Heart left ventricle (tissue), 16 donors: ENCODE measurements at regions not wholly inside any gene's neighbourhood (a gene's known extent, or its start where the extent isn't known, plus 50 kb on each side); places are given as distances from the start of the nearest gene placed in this dataset.
"Not testable (repeated sequence)": the region's sequence is repeated elsewhere in the genome, so short reads cannot be mapped to it uniquely, and the experiment has no call there.

ENCODE experiments used
- ATAC-seq, 4 donors: fragments of 200-7000 bp; cut with Tn5 transposase; one replicate each; pipeline ENCODE4 v1.9.1; 2020 to 2022; ENCODE audit warnings: moderate library complexity in 4 of 4, mild to moderate bottlenecking in 3 of 4, moderate number of reproducible peaks in 1 of 4
- DNase-seq, 5 donors: peaks; one replicate each; pipeline ENCODE4 v3.0.0-alpha.2; 2020
- H3K27ac ChIP-seq, 12 donors: fragments of 200-600 bp; sonication (generic) in 4 of 12; one replicate each; pipeline versions ENCODE4 v1.5.0 to v1.8.0; 2016 to 2022; ENCODE audit warnings: mild to moderate bottlenecking in 2 of 12
- H3K27me3 ChIP-seq, 9 donors: fragments of 200-600 bp; sonication (generic) in 2 of 9; one replicate each; pipeline versions ENCODE4 v1.5.1 to v1.8.0; 2016 to 2022; ENCODE audit warnings: mild to moderate bottlenecking in 3 of 9
- H3K36me3 ChIP-seq, 9 donors: fragments of 200-600 bp; sonication (generic) in 2 of 9; one replicate each; pipeline versions ENCODE4 v1.5.0 to v1.8.0; 2018 to 2022; ENCODE audit warnings: mild to moderate bottlenecking in 2 of 9
- H3K4me1 ChIP-seq, 12 donors: fragments of 200-600 bp; sonication (generic) in 4 of 12; one replicate each; pipeline versions ENCODE4 v1.5.0 to v1.8.0; 2016 to 2022; ENCODE audit warnings: mild to moderate bottlenecking in 3 of 12
- H3K4me3 ChIP-seq, 12 donors: fragments of 200-600 bp; sonication (generic) in 4 of 12; one replicate each; pipeline versions ENCODE4 v1.5.0 to v1.8.0; 2017 to 2022; ENCODE audit warnings: mild to moderate bottlenecking in 9 of 12, moderate library complexity in 4 of 12
- H3K9me3 ChIP-seq, 12 donors: fragments of 200-600 bp; sonication (generic) in 4 of 12; one replicate each; pipeline versions ENCODE4 v1.5.0 to v1.8.0; 2016 to 2022; ENCODE audit warnings: mild to moderate bottlenecking in 1 of 12
- POLR2A ChIP-seq, 2 donors: fragments of 450-650 bp; IDR thresholded peaks; one replicate each; pipeline ENCODE4 v1.6.1; 2017; ENCODE audit warnings: antibody characterized with exemption in 2 of 2, mild to moderate bottlenecking in 2 of 2, moderate library complexity in 2 of 2
- WGBS, 4 donors: extraction: QIAGEN DNeasy Blood & Tissue Kit in 2 of 4; methylation state at CpG; one replicate each; pipeline versions ENCODE4 v1.1.5 to v1.1.7; 2013 to 2018; 5-methylcytosine and 5-hydroxymethylcytosine counted together
- intact Hi-C, 10 donors: fragments of 100-400 bp; cut with DNase I; formaldehyde crosslinking; loops; one replicate each; pipeline versions ENCODE4 v1.11.1 to v1.14.2; 2022
- TF ChIP-seq, protein P1 (sequence below), 12 donors: fragments of 200-600 bp; sonication (generic) in 4 of 12; IDR thresholded peaks; one replicate each; pipeline versions ENCODE4 v1.5.0 to v1.8.0; 2018 to 2022; ENCODE audit warnings: antibody characterized with exemption in 12 of 12, mild to moderate bottlenecking in 5 of 12
- donor health status: ischemic (EF 13 %, LVEDD 7.1; RV severe dilation, severe dysfunction).
- donor health status: healthy with polysubstance abuse.
- donor health status: DM: no; HTN: yes; CAD: no.
- donor health status: DM: no; HTN: no; CAD: no.
- donor health status: ischemic (EF 25% LVEDD 6.9; RV normal size, moderate dysfunction).
- donor health status: ischemic (EF 25% LVEDD 5.7; RV mildly dilated, moderate dysfunction).
- donor health status: healthy.
- donor health status: DM: yes; HTN: yes; CAD: no.
- donor health status: ischemic (EF 35%, LVEDD 5.7; RV mildly dilated, moderate dysfunction).
- donor health status: nonischemic (EF 11% LVEDD 7.7; RV severe dilation, severe dysfunction).
- donor health status: DM: yes; HTN: yes; CAD: no.
- donor health status: PGD.
- donor health status: ischemic (EF 29% LVEDD 5.4; RV normal size, mild dysfunction).
- donor health status: nonischemic (EF 23%, LVEDD 6.1; RV moderate dilation, normal function).

DNA sequence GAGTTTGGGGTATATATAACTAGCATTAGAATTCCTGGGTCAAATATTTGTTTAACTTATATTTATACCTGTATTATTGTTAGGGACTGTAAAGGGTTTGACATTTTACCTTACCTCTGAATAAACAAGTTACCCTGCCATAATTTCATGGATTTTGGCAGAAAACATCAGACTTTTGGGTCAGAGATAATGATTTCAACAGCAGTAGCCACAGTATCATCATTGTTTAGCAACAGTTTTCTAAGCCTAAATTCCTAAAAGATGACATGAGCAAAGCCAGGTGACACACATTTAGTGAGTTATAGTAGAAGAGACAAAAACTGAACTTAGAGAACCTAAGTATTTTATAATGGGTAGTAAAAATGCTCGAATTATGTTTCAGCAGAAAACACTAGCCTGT, 954.4 kb downstream of the TRHDE start:
- Histone ChIP-seq H3K27me3 (no peaks in the 10 kb centered on the region), H3K4me1 (no peaks in the 10 kb centered on the region), H3K27ac (no peak overlapping the region), H3K9me3 (peaks cover 0 to 8% (median 0%) of the 10 kb centered on the region in 12 donors), H3K4me3 (no peak overlapping the region), H3K36me3 (no peaks in the 10 kb centered on the region)
- 46 to 76% (median 70%) methylated on average over 1 of the region's 1 CpG for WGBS, 4 donors
- DNase-seq (no peak), ATAC-seq (no peak)
- intact Hi-C loops = no loop called here
- TF ChIP-seq, protein P1, sequence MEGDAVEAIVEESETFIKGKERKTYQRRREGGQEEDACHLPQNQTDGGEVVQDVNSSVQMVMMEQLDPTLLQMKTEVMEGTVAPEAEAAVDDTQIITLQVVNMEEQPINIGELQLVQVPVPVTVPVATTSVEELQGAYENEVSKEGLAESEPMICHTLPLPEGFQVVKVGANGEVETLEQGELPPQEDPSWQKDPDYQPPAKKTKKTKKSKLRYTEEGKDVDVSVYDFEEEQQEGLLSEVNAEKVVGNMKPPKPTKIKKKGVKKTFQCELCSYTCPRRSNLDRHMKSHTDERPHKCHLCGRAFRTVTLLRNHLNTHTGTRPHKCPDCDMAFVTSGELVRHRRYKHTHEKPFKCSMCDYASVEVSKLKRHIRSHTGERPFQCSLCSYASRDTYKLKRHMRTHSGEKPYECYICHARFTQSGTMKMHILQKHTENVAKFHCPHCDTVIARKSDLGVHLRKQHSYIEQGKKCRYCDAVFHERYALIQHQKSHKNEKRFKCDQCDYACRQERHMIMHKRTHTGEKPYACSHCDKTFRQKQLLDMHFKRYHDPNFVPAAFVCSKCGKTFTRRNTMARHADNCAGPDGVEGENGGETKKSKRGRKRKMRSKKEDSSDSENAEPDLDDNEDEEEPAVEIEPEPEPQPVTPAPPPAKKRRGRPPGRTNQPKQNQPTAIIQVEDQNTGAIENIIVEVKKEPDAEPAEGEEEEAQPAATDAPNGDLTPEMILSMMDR (IDR thresholded peaks at IDR 0.05) = no peak
- TF ChIP-seq POLR2A (IDR thresholded peaks at IDR 0.05) = no peak

DNA sequence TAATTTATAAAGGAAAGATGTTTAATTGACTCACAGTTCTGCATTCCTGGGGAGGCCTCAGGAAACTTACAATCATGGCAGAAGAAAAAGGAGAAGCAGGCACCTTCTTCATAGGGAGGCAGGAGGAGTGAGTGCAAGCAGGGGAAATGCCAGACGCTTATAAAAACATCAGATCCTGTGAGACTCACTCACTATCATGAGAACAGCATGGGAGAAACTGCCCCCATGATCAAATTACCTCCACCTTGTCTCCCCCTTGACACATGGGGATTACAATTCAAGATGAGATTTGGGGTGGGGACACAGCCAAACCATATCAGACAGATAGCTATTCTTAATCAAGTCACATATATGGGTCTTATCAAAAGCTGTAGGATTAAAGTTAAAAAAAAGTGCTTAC, 956.7 kb downstream of the TRHDE start:
- ATAC-seq, H3K27ac ChIP-seq, H3K27me3 ChIP-seq, H3K4me1 ChIP-seq, H3K4me3 ChIP-seq, DNase-seq, intact Hi-C loops, H3K36me3 ChIP-seq: not testable (repeated sequence)
- 4 to 27% (median 20%) methylated on average over 1 of the region's 1 CpG for WGBS, 4 donors
- peaks cover 0 to 26% (median 4%) of the 10 kb centered on the region in 12 donors for H3K9me3 ChIP-seq

DNA sequence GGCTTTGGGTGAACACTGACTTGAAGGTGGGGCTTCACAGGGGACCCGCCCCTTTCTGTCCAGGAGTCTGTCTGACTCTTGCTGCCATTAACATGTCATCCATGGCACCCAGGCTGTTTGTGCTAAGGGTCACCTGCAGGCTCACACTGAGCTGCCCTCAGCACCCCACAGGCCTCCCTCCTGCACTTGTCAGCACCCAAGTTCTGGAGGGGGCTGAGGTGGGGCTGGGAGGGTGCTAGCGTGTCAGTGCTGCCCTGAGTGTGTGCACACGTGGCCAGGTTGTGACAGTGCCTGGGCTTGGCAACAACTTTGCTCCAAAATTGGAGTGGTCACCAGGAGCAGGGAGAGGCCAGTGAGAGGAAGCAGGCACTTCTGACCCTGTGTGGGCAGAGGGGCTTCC, 963.2 kb downstream of the TRHDE start:
- TF ChIP-seq, protein P1 (IDR thresholded peaks at IDR 0.05) = no peak
- TF ChIP-seq POLR2A (IDR thresholded peaks at IDR 0.05) = no peak
- DNase-seq = no peak
- 71 to 80% (median 74%) methylated on average over 2 to 3 of the region's 3 CpGs for WGBS, 4 donors
- no peak overlapping the region for H3K4me3 ChIP-seq
- no peaks in the 10 kb centered on the region for H3K36me3 ChIP-seq
- H3K27me3 ChIP-seq = no peaks in the 10 kb centered on the region
- H3K27ac ChIP-seq = no peak overlapping the region
- H3K4me1 ChIP-seq = no peaks in the 10 kb centered on the region
- no peak for ATAC-seq
- peaks cover 0 to 42% (median 8%) of the 10 kb centered on the region in 12 donors for H3K9me3 ChIP-seq
- intact Hi-C loops = no loop called here

DNA sequence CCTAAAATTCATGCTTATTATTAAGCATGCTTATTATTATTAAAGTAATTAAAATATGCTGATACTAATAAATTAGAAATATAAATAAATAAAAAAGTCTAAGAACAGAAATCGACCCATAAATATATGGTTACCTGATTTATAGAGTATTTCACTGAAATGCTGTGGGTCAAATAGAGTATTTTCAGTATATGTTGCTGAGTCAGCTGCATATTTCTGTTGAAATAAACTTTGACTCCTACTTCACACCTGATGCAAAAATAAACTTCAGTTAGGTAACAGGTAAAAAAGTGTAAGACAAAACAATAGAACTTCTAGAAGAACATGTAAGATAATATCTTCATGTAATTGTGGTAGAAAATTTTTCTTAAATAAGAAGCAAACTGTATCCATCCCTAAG, 967.9 kb downstream of the TRHDE start:
- H3K27me3 ChIP-seq = no peaks in the 10 kb centered on the region
- TF ChIP-seq, protein P1 (IDR thresholded peaks at IDR 0.05) = no peak
- TF ChIP-seq POLR2A (IDR thresholded peaks at IDR 0.05) = no peak
- H3K4me3 ChIP-seq = no peak overlapping the region
- intact Hi-C loops = no loop called here
- DNase-seq = no peak
- no peaks in the 10 kb centered on the region for H3K36me3 ChIP-seq
- no peaks in the 10 kb centered on the region for H3K4me1 ChIP-seq
- H3K27ac ChIP-seq = no peak overlapping the region
- peaks cover 0 to 12% (median 2%) of the 10 kb centered on the region in 12 donors for H3K9me3 ChIP-seq
- ATAC-seq = no peak
- WGBS, 4 donors = 73 to 82% (median 78%) methylated on average over 1 of the region's 1 CpG

DNA sequence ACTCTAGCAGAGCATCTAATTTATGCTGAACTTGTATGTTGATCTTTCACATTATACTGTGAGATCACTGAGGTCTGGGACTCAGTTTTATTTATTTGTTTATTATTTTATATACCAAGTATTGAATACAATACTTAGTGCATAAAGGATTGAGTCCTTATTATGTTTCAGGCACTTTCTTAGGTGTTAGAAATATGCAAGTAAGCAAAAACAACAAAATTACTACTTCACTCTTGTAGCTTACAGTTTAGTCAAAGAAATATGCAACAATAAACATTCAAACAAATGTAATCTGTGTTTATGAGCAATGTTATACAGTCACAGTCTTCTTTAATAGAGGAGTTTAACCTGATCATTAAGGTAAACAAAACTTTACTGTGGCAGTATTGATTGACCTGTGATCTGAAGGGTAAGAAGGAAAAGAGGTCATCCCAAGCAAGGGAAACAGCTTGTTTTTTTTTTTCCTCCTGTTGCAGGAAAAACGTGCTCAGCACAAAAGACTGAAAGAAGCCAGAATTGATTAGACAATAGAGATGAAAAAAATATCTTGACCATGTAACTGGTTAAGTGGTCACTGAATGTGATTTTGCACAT, 990.7 kb downstream of the TRHDE start:
- 15 to 27% (median 20%) methylated on average over 1 of the region's 1 CpG for WGBS, 4 donors
- no peak overlapping the region for H3K27ac ChIP-seq
- intact Hi-C loops = no loop called here
- no peak for DNase-seq
- no peak for ATAC-seq
- no peaks in the 10 kb centered on the region for H3K27me3 ChIP-seq
- H3K9me3 ChIP-seq = peaks cover 0 to 8% (median 0%) of the 10 kb centered on the region in 12 donors
- TF ChIP-seq, protein P1 (IDR thresholded peaks at IDR 0.05) = no peak
- no peak for TF ChIP-seq POLR2A (IDR thresholded peaks at IDR 0.05)
- H3K4me1 ChIP-seq = no peaks in the 10 kb centered on the region
- no peak overlapping the region for H3K4me3 ChIP-seq
- H3K36me3 ChIP-seq = no peaks in the 10 kb centered on the region
